HG03460 (cell line): ENCODE measurements at regions not wholly inside any gene's neighbourhood (a gene's known extent, or its start where the extent isn't known, plus 50 kb on each side); places are given as distances from the start of the nearest gene placed in this dataset.
A peak's percentile ranks its signal among the peaks of the same experiment; 100 is the strongest.

ENCODE experiments used
- ATAC-seq: cut with Tn5 transposase; IDR thresholded peaks from one replicate; pipeline ENCODE4 v1.9.1; 2021; ENCODE audit not compliant: unreplicated experiment

DNA sequence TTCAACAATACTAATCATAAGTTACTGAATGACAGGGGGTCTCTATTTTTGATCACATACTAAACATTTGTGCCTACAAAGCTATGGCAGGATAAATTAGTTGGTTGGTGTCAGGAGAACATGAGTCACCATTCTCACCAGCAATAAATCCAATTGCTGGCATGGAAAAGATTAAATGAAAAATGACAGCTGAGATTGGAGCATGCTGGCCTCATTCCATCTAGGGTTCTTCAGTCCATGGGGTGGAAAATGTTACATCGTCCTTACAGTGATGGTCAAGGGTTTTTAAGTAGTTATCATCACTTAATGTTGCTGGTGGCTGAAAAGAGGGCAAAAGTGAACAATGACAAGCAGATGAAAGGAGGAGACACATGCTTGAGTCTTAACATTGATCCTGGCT is 180.1 kb upstream of the BCL6 start:
- ATAC-seq = no peak

GRCh38 chr3:187926620-187927019 is 181.4 kb upstream of the BCL6 start:
- no peak for ATAC-seq

DNA sequence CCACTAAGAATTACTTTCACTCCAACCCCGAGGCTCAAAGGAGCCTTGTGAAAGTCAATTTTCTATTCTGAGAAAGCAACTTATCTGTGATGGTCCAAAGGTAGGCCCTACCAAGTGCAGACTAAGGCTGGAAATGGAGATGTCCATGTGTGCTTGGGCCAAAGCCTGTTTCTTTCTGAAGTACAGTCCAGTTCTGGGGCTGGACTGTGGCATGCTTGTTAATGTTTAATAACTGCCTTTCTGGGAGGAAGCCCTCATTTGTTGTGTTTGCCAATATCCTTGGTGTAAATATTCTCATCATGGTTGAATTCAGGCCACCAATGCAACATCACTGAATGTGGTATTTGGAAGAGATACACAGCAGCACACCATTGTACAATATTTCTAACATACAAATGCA is 182.3 kb upstream of the BCL6 start:
- no peak for ATAC-seq

DNA sequence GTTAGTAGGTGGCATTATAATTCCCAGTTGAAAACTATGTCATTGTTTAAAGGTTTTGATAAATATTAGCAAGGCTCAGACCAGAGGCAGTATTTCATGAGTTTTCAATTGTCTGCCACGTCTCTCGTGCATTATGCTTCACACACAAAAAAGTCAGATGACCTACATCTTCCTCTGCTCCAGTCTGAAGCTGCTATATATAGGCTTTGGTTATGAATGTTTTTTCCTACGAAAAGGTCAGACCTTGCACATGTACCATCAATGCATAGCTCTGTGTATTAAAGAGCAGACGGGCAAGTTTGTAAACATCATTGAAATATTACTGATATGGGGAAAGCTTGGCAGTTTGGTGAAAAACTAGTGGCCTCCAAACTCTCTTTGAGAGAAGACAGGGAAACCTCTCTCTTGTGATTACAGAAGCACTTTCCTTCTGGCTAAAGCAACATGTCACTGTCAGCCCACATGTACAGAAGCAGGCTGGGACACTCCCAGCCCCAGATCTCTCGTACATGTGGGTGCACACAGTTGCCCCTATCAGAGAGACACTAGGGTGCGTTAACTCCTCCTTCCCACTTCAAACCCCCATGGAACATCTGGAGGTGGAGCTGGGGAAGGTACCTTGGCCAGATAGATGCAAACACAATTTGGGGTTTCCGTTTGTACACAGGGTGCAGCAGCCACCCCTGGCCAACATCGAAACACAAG is 184.0 kb upstream of the BCL6 start:
- no peak for ATAC-seq

DNA sequence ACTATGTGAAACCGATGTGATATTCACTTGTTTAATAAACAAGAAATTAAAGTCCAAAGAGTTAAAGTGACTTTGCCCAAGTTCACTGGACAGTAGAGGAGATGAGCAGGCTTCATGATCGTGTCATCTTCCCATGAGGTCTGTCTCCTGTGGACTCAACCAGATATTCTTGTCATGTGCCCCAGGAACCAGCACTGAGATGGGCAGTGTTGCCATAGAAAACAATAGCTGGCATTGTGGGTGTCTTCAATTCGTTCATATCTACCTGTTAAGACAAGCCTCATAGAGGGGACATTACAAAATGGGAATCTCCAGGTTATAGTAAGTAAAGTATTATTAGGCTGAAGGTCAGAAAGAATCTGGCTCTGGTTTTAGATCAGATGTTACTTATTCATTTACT is 184.8 kb upstream of the BCL6 start:
- no peak for ATAC-seq

- no peak for ATAC-seq
Observed at GRCh38 chr3:187931101-187931500, 185.8 kb upstream of the BCL6 start.

DNA sequence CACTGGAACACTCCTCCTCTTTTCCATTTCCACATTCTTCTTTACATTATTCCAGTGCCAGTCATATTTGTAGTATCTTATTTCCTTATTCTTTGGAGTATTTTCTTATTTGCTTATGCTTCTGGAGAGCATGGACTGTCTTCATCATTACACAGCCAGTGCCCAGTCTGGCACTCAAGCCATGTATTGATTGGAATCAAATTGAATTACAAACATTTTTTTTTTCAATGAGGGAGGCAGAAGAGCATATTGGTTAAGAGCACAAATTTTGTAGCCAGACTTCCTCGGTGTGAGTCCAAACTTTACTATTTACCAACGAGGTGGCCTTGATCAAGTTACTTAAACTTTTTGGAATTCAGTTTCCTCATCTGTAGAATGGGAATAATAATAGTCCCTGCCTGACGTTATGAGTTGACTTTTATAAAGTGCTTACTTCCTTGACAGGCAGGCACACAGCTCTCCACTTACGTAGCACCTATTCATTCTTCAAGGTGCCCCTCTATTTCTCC is 186.6 kb upstream of the BCL6 start:
- no peak for ATAC-seq

GRCh38 chr3:187932530-187932929 is 187.3 kb upstream of the BCL6 start:
- ATAC-seq = no peak

DNA sequence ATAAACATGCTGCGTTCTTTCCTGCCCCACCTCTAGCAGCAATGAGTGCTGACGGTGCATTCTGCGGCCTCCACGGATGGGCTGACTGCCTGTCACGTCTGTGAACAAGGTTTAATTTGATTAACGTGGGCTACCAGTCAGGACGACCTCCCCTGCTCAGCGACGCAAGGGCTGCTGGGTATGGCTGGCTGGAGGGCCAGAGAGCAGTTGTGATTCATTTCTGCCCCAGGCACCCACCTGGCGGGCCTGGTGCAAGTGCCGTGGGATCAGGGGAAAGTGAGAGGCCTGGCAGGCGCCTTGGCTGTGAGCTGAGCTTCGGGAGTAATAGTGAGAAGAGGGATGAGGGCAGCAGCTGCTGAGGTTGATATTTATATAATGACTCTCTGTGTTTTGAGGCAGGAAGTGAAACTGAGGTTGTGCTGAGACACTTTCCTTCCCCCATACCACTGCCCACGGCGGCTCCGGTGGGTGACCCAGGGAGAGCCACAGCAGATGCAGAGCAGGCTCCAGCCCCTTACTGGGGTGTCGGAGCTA is 190.4 kb upstream of the BCL6 start:
- peak; percentile 96 for ATAC-seq

DNA sequence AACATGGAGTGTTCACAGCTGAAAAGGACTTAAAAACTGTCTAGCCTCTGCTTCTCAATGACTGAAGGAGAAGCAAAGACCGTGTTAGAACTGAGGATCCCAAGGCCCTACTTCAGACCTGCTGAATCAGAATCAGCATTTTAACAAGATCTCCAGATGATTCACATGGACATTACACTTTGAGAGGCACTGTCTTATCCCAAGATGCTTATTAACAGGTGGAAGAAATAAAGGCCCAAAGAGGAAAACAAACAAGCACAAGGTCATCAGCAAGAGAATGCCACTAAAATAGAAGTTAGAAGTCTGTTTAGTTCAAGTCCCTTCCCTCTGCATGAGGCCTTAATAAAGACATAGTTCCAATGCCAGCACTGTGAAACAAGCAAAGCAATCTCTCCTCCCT is 191.4 kb upstream of the BCL6 start:
- ATAC-seq = no peak

DNA sequence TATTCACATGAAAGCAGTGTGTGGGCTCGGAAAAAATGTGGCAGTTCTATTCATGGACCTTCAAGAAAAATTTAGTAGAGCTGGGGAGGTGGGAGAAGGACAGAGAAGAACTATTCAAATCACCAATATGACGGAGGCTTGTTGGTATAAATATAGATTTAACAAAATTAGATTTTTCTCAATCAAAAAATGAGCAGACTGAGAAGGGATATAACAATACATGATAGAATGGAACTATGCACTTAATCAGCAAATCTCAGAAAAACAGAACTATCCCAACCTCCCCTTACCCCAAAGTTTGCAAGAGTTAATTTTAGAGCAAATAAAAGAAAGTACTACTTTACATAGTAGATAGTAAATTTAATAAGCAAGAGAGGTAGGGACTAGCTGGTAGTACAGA is 194.6 kb upstream of the BCL6 start:
- no peak for ATAC-seq

GRCh38 chr3:187941135-187941847 is 196.0 kb upstream of the BCL6 start:
- ATAC-seq = no peak

DNA sequence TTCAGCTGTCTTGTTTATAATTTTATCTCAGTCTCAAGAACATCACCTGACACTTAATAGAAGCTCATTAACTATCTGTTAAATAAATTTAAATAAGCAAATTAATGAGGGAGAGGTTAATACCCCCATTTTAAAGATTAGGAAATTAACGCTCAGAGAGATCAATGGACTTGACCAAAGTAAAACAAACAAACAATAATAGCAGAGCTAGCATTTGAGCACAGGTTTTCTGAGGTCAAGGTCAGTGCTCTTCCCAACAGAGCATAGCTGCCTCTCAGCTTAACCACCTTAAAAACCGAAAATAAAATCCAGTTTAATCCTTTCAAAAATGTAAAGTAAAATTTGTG is 196.6 kb upstream of the BCL6 start:
- ATAC-seq = no peak

DNA sequence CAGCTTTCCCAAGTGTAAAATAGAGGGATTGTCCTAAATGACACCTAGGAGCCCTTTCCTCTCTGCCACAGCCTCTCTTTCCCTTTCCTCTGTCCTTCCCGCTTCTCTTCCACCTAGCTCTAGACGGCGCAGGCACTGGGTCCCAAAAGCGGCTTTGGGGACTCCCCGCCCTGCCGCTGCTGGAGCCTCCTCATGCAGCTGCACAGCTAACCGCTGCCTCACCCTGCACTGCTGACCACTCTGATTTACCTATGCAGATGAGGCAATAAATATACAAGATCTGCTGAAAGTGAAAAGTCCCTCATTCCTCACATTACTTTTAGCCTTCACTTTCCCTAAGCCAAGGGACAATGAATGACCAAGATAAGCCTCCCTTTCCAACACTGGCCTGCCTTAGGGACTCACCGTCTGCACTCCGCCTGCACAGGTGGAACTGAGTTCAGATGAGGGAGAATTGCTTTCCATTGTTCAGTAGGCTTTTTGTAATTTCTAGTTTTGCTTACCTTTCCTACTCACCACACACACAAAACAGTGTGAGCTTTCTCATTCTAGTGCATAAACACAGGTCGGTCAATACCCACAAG is 197.5 kb upstream of the BCL6 start:
- no peak for ATAC-seq

DNA sequence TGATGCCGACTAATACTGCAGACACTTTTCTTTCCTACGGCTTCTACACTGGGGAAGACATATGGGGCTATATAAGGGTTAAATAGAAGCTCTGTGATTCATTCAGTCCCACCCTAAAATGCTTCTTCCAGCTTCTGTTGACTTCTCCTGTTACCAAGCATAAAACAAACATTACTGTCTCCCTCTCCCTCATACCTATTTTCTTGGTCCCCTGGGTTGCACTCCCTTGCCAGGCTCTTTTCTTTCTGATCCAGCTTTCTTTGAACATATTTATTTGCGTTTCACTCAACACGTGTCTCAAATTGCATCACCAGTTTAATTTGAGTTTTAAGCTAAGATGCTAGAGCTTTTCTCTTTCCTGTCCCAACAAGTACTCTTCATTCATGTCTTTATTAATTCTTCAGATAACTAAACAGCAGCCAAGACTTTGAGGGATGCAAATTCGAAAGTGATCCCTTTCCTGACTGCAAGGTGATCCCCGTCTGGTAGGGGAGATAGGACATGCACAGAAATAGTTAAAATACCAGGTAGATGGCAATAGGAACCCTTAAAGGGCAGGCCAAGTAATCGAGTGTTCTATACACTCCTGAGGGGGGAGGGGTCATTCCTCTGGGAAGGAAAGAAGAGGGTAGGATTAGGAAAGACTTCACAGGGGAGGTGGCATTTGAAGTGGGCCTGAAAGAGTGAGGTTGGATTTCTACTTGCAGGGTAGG is 198.6 kb upstream of the BCL6 start:
- ATAC-seq = no peak

GRCh38 chr3:187944390-187945179 is 199.3 kb upstream of the BCL6 start:
- ATAC-seq = no peak

DNA sequence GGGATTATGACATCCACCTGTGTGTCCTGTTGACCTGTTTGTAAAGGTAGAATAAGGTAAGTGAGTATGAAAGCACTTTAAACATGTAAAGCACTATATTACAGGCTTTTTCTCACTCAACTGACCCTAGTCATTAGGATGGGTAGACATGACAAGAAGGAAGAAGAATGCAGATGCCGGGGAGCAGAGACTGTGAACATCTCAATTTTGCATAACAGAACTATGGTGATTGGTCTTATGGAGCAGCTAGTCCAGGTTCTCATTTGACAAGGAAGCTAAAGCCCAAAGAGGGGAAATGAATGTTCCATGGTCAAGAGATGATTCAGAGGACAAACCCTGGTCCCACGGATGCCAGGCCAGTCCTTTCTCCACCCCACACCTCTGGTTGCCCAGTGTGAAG is 200.1 kb upstream of the BCL6 start:
- ATAC-seq = no peak

DNA sequence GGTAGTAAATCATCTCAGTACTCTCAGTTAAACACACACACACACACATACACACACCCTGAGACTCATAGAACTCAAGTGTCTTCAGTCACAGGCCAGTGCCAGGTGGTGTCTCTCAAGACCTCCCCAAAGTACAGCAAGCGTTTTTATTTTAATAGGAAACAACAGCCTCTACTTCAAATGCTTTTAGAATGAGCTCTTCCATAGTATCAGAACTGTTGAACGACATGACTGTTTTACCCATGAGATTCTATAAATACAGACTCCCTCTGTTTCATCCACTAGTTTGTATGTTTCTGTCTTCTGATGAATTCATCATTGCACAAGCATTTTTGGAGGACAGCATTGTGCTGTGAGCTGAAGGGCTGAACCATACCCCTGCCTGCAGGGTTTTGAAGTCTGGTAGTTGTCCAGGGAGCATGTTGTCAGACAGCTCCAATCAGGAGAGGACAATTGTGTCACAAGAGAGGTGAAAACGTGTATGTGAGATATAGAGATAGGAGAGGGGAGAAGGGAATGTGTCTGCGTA is 201.0 kb upstream of the BCL6 start:
- no peak for ATAC-seq

- ATAC-seq = no peak
Observed at GRCh38 chr3:187946981-187947380, 201.7 kb upstream of the BCL6 start.

DNA sequence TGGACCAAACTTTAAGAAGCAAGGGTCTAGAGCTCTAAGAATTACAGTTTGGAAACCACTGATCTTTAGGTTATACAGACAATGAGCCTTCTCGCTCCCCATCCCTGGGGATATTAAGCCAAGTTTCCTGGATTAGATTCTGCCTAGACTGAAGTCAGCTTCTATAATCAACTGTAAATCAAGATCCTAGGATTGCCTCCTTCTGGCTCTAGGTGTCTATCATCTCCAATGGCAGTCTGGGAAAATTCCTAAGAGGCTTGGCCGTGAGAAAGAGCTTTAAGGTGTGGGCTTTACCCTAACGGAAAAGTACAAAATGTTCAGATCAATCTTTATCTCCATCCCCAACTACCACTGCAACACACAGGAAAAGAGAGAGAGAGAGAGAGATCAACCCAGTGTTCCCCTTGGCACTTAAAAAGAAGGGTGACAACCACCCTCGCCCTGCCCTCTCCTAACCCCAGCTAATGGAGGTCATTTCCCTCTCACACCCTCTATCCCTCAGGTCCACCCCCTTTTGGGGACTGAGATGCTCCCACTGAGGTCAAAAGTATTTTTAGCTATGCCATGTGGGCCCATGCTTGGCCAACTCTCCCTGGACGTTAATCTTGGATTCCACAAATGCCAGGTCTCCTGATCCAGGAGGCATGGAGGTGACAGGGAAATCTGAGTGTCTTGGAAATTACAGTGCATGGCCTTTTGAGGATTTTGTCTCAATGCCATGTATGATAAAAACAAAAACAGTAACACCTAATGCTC is 202.8 kb upstream of the BCL6 start:
- no peak for ATAC-seq
